Amygdala (tissue), 56 donors: ENCODE measurements at regions not wholly inside any gene's neighbourhood (a gene's known extent, or its start where the extent isn't known, plus 50 kb on each side); places are given as distances from the start of the nearest gene placed in this dataset.

Experiments
- DNase-seq, 56 donors: peaks; one replicate each; lab custom pipeline; 2025; lab: John Stamatoyannopoulos, UW

GRCh38 chr4:180680305-180680704 lies 1562.9 kb upstream of the TENM3 start:
- DNase-seq = no peak

DNA sequence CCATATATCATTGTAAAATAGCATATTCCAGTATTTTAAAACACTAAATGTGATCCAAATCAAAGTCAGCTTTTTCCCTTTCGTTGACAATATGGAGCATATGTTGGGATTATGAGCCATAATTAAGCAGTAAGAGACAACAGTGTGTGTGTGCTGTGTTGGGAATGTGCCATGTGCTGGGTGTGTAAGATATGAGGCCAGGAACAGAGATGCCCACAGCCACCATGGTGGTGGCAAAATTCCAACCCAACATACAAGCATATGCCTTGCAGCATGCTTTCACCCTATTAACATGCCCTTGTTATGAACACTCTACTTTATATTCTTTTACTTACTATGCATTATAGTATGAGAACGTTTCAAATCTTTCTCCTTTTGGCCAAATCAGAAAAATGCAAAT lies 1560.4 kb upstream of the TENM3 start:
- DNase-seq = no peak

GRCh38 chr4:180683186-180683585 lies 1560.0 kb upstream of the TENM3 start:
- DNase-seq = no peak

DNA sequence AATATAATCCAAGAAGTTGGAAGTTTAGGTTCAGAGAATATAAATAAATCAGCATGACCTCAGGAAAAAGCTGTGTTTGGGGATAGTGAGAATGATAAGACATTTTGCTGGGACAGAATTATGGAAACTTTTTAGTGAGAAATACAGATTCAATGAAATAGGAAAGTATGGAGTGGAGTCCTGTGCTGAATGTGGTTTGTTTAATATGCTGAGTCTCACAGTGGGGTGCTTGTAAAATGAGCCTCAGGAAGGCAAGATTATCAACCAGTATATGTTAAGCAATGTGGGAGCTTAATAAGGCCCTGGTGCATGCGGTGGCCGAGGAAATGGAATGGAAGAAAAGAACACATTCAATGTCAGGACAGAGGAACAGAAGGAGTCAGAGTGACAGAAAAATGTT lies 1554.7 kb upstream of the TENM3 start:
- no peak for DNase-seq

DNA sequence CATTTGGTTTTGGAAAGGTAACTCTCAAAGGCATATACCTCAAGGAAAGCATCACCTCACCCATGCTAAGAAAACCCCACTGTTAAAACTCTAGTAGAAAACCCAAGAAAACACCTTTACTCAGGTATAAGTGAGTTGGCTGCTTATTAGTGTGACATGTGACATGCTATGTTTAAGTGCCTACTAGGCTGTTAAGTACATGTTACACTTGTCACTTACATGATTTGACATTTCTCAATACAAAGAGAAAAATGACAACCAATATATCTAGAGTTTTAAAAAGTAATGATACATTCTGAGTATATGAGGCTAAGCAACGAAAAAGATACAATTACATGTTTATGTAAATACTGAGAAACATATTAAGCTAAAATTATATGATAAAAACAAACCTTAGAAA lies 1548.3 kb upstream of the TENM3 start:
- DNase-seq = no peak

- no peak for DNase-seq
Measured at GRCh38 chr4:180695851-180696250, 1547.4 kb upstream of the TENM3 start.

DNA sequence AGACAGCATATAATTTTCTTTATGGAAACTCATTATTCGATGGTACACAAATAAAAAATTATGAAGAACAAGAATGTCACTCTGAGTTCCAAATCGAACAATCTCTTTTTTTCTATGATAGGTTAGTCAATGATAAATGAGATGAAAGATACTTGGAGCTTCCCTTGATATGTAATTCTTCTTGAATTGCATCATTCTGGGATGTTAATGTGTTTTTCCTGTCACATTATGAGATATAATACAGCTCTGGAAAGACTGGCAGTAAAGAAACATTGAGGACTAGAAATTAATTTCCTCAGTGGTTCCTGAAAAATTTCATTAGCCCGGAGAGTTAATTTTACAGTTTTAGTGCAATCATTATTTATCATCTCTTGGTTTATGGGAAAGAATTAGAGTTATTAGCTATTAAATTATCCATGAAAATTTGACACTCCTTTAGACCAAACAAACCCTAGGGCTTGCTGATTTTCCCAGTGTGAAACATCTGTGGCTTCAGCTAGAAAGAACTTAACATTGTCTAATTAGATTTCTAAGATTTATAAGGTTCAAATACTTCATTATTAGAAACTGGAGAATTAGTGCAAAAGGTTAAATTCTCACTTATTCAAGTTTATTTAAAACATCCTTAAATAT lies 1546.6 kb upstream of the TENM3 start:
- DNase-seq = no peak

GRCh38 chr4:180698550-180699195 lies 1544.5 kb upstream of the TENM3 start:
- no peak for DNase-seq

- no peak for DNase-seq
Measured at GRCh38 chr4:180706766-180707165, 1536.4 kb upstream of the TENM3 start.

DNA sequence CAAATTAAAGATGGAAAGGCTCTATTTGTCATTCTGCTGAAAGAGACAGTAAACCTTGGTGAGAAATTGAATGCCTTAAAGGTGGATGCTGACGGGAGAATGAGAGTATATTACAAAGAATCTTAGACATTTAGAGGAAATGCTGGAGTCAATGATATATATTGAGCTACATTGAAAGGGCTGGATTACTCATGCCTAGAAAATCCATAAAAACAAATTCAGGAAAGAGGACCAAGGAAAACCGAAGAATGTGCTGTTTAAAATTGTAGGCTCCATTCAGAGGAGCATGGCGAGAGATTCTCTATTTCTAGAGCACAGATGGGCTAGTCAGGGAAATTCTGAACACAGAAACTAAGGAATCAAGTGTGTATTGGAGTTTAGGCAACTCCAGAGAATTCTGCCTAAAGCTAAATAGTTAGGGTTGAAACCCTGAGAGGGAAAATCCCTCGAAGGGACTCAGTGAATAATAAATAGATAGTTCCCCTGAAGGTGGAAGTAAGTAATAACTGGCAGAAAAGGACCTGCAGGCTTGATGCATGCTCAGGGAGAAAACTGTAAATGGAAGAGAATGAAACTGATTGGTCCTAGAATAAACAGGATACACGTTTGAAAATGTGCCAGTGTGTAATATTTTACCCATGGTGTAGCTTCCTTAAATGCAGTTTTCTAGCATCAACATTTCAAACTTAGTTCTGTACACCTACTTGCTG lies 1532.4 kb upstream of the TENM3 start:
- no peak for DNase-seq

DNA sequence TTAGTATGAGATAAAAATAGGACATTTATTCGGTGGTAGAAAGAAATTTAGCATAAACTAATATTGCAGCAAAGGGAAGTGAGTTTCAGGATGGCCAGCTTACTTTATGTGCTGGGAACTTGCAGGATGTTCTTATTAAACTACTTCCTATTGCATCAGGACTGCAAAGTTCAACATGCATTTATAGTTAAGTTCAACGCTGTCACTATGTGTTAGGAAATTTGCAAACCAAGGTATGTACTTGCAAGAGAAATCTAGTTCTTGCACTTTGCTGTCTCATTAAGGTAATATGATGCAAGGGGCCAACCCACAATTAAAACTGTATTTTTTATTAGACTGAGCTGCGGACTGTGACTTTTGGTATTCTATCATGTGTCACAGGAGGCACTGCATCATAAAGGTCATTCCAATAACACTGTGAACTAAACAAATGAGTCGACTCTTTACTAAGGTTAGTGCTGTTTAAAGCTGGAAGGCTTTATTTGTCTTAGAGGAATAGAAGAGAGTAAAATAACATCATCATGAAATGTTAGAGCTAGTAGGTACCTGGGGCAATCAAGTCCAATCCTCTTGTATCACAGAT lies 1525.7 kb upstream of the TENM3 start:
- DNase-seq = no peak

- no peak for DNase-seq
Measured at GRCh38 chr4:180721356-180721755, 1521.8 kb upstream of the TENM3 start.

- no peak for DNase-seq
Measured at GRCh38 chr4:180726611-180727010, 1516.6 kb upstream of the TENM3 start.

DNA sequence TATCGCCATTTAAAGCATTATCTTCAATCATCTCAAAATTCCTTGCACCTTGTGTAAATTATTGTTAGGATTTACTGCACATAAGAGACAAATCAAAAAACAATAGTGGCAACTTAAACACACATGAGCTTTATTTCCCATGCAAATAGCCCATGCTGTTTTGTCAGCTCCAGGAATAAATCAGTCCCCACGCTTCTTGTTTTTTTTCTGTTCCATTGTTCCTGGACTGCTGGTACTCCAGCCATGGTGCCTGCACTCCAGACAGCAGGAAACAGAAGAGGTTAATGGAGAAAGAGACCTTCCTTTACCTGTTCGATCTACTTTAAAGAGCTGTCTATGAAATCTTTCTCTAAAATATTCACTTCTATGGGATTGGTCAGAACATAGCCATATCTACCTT lies 1515.7 kb upstream of the TENM3 start:
- no peak for DNase-seq

- no peak for DNase-seq
Measured at GRCh38 chr4:180734753-180735432, 1508.3 kb upstream of the TENM3 start.

- DNase-seq = no peak
Measured at GRCh38 chr4:180741703-180742102, 1501.5 kb upstream of the TENM3 start.

DNA sequence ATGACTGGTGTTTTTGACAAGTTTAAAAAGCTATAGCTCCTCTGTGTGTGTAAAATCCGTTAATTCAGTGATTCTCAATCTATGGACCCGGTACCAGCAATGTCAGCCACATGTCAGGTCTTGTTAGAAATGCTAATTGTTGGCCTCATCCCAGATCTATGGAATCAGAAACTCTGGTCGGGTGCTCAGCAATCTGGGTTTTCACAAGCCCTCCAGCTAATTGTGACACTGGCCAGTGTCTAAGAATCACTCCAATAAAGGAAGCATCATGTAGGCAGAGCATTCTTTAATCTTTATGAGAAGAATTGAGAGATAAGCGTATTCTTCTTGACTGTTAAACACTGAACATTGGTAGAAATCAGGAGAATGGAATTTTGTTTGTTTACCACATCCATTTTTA lies 1498.2 kb upstream of the TENM3 start:
- no peak for DNase-seq

DNA sequence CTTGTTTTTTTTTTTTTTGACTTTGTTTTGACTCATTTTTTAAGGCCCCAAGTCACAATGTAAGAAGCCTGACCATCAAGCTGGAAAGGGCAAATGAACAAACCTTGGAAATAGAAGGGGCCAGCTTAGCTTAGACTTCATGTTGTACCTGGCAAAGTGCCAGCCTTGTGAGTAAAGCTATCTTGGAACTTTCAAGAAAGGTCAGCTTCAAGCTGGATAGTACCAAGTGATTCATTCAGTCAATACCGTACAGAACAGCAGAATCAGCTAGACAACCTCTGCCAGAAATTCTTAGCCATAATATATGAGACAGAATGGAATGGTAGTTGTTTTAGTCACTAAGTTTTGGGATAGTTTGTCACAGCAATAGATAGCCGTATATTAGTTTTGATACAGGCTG lies 1492.2 kb upstream of the TENM3 start:
- no peak for DNase-seq

DNA sequence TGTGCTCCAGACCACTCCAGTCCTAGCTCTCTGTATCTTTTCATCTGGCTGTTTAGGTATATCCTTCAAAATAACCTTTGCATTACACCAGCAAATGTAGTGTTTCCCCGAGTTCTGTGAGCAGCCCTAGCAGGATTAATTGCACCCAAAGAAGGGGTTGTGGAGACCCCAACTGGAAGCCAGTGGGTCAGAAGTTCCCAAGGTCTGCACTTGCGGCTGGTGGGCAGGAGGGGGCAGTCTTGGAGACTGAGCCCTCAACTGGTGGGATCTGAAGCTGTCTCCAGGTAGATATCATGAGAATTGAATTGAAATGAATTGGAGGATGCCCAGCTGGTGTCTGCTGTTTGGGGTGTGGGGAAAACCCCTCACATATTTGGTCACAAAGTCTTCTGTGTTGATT lies 1485.3 kb upstream of the TENM3 start:
- DNase-seq = no peak

DNA sequence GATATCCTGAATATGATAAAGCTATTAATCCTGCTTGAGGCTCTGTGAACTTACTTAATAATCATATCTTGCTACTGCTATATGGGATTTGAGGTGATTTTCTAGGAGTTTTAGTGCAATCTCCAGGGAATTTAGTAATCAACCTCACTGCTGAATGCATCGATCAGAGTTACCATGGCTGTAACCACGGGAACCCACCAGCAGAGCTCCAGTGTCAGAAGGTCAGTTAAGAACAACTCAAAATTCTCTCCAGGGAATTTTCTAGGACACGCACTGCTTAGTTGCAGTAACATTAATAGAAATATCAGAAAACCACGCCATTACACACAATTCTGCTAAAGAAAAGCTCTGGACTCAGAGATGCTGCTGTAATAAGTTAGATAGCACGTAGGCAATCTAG lies 1477.2 kb upstream of the TENM3 start:
- no peak for DNase-seq
